HG03139 (cell line): ENCODE measurements at regions not wholly inside any gene's neighbourhood (a gene's known extent, or its start where the extent isn't known, plus 50 kb on each side); places are given as distances from the start of the nearest gene placed in this dataset.

Experiments used
- ATAC-seq: cut with Tn5 transposase; IDR thresholded peaks from one replicate; pipeline ENCODE4 v1.9.1; 2021; ENCODE audit not compliant: unreplicated experiment

GRCh38 chr4:111775556-111776297 is 369.5 kb upstream of the FAM241A start:
- ATAC-seq, result no peak

- no peak for ATAC-seq
These were observed 368.7 kb upstream of the FAM241A start for GRCh38 chr4:111776561-111776960.

- no peak for ATAC-seq
These were observed 366.7 kb upstream of the FAM241A start for GRCh38 chr4:111778543-111778942.

GRCh38 chr4:111780965-111781364 is 364.3 kb upstream of the FAM241A start:
- ATAC-seq, result no peak

GRCh38 chr4:111781611-111782010 is 363.6 kb upstream of the FAM241A start:
- no peak for ATAC-seq

- no peak for ATAC-seq
These were observed 357.2 kb upstream of the FAM241A start for GRCh38 chr4:111788099-111788498.

GRCh38 chr4:111789901-111790640 is 355.2 kb upstream of the FAM241A start:
- ATAC-seq, result no peak

GRCh38 chr4:111792632-111793031 is 352.6 kb upstream of the FAM241A start:
- ATAC-seq, result no peak

GRCh38 chr4:111793433-111794091 is 351.7 kb upstream of the FAM241A start:
- ATAC-seq, result no peak

- no peak for ATAC-seq
These were observed 347.6 kb upstream of the FAM241A start for GRCh38 chr4:111797455-111798163.

GRCh38 chr4:111798840-111799239 is 346.4 kb upstream of the FAM241A start:
- ATAC-seq, result no peak

- ATAC-seq, result no peak
These were observed 344.7 kb upstream of the FAM241A start for GRCh38 chr4:111800551-111800950.

GRCh38 chr4:111802191-111802590 is 343.1 kb upstream of the FAM241A start:
- ATAC-seq, result no peak

- no peak for ATAC-seq
These were observed 338.9 kb upstream of the FAM241A start for GRCh38 chr4:111806331-111806730.

GRCh38 chr4:111807576-111807975 is 337.7 kb upstream of the FAM241A start:
- no peak for ATAC-seq

- ATAC-seq, result no peak
These were observed 337.1 kb upstream of the FAM241A start for GRCh38 chr4:111808174-111808573.

- no peak for ATAC-seq
These were observed 333.6 kb upstream of the FAM241A start for GRCh38 chr4:111811661-111812060.

GRCh38 chr4:111812114-111812513 is 333.1 kb upstream of the FAM241A start:
- ATAC-seq, result no peak

GRCh38 chr4:111812760-111813159 is 332.5 kb upstream of the FAM241A start:
- no peak for ATAC-seq

GRCh38 chr4:111813555-111814140 is 331.6 kb upstream of the FAM241A start:
- ATAC-seq, result no peak

- ATAC-seq, result no peak
These were observed 330.3 kb upstream of the FAM241A start for GRCh38 chr4:111814961-111815360.
